Testis (tissue), 2 donors: ENCODE measurements at regions not wholly inside any gene's neighbourhood (a gene's known extent, or its start where the extent isn't known, plus 50 kb on each side); places are given as distances from the start of the nearest gene placed in this dataset.
"Not testable (repeated sequence)": the region's sequence is repeated elsewhere in the genome, so short reads cannot be mapped to it uniquely, and the experiment has no call there.

Experiments
- DNase-seq: peaks from one replicate; pipeline ENCODE4 v3.0.0-alpha.2; 2019
- H3K27ac ChIP-seq, 2 donors: fragments of 200-600 bp; sonication (generic); one replicate each; pipeline ENCODE4 v1.5.1; 2019
- H3K27me3 ChIP-seq: fragments of 200-600 bp; sonication (generic); one replicate; pipeline ENCODE4 v1.5.1; 2019
- H3K36me3 ChIP-seq: fragments of 200-600 bp; sonication (generic); one replicate; pipeline ENCODE4 v1.5.1; 2017; ENCODE audit warnings: low read depth; ENCODE audit errors: missing control alignments
- H3K4me1 ChIP-seq: fragments of 200-600 bp; sonication (generic); one replicate; pipeline ENCODE4 v1.5.1; 2019
- H3K4me3 ChIP-seq, 2 donors: fragments of 200-600 bp; sonication (generic); one replicate each; pipeline ENCODE4 v1.5.1; 2017 to 2019
- H3K9me3 ChIP-seq: fragments of 200-600 bp; sonication (generic); one replicate; pipeline ENCODE4 v1.5.1; 2017
- POLR2A ChIP-seq: fragments of 450-650 bp; IDR thresholded peaks from one replicate; pipeline ENCODE4 v1.6.1; 2017; ENCODE audit warnings: antibody characterized with exemption, mild to moderate bottlenecking, moderate library complexity
- WGBS, 2 donors: methylation state at CpG; one replicate each; pipeline ENCODE4 v1.1.5; 2018; 5-methylcytosine and 5-hydroxymethylcytosine counted together
- intact Hi-C: fragments of 100-400 bp; cut with DNase I; formaldehyde crosslinking; loops from one replicate; pipeline ENCODE4 v1.15.1; 2023; ENCODE audit warnings: low total_unique reads
- TF ChIP-seq, protein P1 (sequence below), 3 experiments: fragments of 450-650 bp in 2 of 3; fragments of 200-600 bp in 1 of 3; sonication (generic) in 1 of 3; IDR thresholded peaks; one replicate each; pipeline ENCODE4 v1.5.1; 2016 to 2019; ENCODE audit warnings: antibody characterized with exemption in 3 of 3, mild to moderate bottlenecking in 2 of 3, moderate library complexity in 1 of 3

DNA sequence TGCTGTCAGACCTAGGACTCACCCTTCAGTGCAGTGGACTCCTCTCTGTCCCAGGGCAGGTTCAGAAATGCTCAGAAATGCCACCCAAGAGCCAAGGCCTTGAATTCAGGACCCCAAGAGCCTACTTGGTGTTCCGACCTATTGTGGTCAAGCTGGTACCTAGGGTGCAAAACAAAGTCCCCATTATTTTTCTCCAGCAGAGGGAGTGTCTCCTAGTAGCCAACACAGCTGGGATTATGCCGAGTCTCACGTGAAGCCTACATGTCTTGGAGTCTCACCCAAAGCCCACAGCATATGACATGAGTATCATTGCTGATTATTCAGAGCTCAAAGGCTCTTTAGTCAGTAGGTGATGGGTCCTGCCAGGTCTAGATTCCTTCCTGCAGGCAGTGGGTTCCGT, 671.1 kb upstream of the SPRY2 start:
- 93 to 96% methylated on average over 4 of the region's 4 CpGs for WGBS, 2 donors

DNA sequence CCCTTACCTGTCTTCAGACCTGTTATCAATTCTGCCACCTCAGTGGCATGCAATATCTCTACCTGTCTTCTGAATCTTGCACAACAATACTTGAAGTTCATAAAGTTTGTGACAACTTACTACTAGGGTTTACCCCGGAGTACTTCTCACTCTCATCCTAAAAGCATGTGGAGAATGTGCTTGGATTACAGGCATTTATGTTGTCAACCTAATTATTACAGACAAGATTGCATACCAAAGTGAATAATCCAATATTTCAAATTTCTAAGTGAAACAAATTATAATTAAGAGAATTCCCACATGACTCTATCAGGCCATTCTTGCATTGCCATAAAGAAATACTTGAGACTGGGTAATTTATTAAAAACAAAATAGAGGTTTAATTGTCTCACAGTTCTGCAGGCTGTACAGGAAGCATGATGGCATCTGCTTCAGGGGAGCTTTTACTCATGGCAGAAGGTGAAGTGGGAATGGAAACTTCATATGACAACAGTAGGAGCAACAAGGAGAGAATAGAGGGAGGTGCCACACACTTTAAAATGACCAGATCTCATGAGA, 661.0 kb upstream of the SPRY2 start:
- no peak for DNase-seq
- Histone ChIP-seq H3K4me1 (no peaks in the 10 kb centered on the region), H3K27ac (no peak overlapping the region), H3K36me3 (no peaks in the 10 kb centered on the region), H3K9me3 (no peaks in the 10 kb centered on the region), H3K27me3 (no peaks in the 10 kb centered on the region), H3K4me3 (no peak overlapping the region)
- intact Hi-C loops = no loop called here
- TF ChIP-seq POLR2A = no peak
- TF ChIP-seq, protein P1, sequence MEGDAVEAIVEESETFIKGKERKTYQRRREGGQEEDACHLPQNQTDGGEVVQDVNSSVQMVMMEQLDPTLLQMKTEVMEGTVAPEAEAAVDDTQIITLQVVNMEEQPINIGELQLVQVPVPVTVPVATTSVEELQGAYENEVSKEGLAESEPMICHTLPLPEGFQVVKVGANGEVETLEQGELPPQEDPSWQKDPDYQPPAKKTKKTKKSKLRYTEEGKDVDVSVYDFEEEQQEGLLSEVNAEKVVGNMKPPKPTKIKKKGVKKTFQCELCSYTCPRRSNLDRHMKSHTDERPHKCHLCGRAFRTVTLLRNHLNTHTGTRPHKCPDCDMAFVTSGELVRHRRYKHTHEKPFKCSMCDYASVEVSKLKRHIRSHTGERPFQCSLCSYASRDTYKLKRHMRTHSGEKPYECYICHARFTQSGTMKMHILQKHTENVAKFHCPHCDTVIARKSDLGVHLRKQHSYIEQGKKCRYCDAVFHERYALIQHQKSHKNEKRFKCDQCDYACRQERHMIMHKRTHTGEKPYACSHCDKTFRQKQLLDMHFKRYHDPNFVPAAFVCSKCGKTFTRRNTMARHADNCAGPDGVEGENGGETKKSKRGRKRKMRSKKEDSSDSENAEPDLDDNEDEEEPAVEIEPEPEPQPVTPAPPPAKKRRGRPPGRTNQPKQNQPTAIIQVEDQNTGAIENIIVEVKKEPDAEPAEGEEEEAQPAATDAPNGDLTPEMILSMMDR (IDR thresholded peaks at IDR 0.05) = no peak
- WGBS, 2 donors = 52 to 69% methylated on average over 1 of the region's 1 CpG

More for the DNA sequence above, 671.1 kb upstream of the SPRY2 start:
- intact Hi-C loops = no loop called here
- no peak overlapping the region for H3K4me3 ChIP-seq
- no peak for TF ChIP-seq POLR2A
- TF ChIP-seq, protein P1 (IDR thresholded peaks at IDR 0.05) = no peak
- H3K27me3 ChIP-seq = no peaks in the 10 kb centered on the region
- H3K9me3 ChIP-seq = no peaks in the 10 kb centered on the region
- no peak overlapping the region for H3K27ac ChIP-seq
- H3K4me1 ChIP-seq = no peaks in the 10 kb centered on the region
- DNase-seq = no peak
- H3K36me3 ChIP-seq = no peaks in the 10 kb centered on the region

DNA sequence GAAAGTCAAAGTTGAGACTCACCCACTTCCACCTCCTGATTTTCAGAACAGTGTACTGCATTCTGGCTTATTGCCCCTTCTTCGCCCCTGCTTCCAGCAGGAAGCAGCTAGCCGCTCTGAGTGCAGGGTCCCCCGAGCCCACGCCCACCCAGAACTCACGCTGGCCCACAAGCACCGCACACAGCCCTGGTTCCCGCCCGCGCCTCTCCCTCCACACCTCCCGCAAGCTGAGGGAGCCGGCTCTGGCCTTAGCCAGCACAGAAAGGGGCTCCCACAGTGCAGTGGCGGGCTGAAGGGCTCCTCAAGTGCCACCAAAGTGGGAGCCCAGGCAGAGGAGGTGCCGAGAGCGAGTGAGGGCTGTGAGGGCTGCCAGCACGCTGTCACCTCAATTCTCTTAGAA, 657.7 kb upstream of the SPRY2 start:
- 80 to 86% methylated on average over 14 to 15 of the region's 15 CpGs for WGBS, 2 donors
- H3K9me3 ChIP-seq, H3K4me1 ChIP-seq, H3K27ac ChIP-seq, H3K4me3 ChIP-seq, intact Hi-C loops, H3K36me3 ChIP-seq, DNase-seq, H3K27me3 ChIP-seq: not testable (repeated sequence)

DNA sequence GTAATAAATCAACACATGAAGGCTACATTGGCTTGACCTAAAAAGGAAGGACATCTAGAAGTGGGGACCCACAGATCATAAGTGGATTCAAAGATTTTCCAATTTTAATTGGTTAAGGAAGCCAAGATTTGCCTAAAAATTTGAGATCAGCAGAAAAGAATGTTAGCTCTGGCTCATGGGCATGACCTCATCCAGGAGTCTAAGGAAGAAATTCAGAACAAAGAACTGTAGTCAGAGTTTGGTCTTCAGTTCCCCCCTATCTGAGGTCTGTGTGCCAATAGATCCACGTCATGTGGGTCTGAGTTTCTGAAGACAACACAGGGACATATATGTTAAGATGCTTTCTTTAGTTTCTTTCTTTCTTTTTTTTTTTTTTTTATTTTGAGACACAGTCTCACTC, 648.8 kb upstream of the SPRY2 start:
- intact Hi-C loops = no loop called here

DNA sequence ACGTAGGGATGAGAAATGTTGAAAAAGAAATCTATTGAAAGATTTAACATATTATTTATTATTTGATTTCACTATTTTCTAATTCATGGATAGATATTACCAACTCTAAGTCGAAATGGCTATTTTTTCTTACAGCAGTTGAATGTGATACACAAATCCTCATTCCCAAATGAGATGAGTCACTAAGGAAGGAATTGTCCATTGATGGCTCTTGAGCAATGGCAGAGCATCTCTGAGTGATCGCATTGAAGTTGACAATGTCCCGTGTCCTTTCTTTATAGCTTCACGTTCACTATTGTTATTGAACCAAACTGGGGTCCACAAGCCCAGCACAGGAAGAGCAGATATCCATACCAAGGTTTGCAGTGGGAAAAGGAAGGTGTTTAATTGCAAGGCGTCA, 648.3 kb upstream of the SPRY2 start:
- 74 to 82% methylated on average over 6 of the region's 6 CpGs for WGBS, 2 donors
- no peak overlapping the region for H3K27ac ChIP-seq
- no peak overlapping the region for H3K4me3 ChIP-seq
- no peak for DNase-seq
- intact Hi-C loops = no loop called here
- H3K36me3 ChIP-seq = no peaks in the 10 kb centered on the region
- H3K9me3 ChIP-seq = no peaks in the 10 kb centered on the region
- no peaks in the 10 kb centered on the region for H3K4me1 ChIP-seq
- TF ChIP-seq, protein P1 (IDR thresholded peaks at IDR 0.05) = no peak
- H3K27me3 ChIP-seq = no peaks in the 10 kb centered on the region

More for the DNA sequence above, 648.8 kb upstream of the SPRY2 start:
- no peaks in the 10 kb centered on the region for H3K4me1 ChIP-seq
- H3K9me3 ChIP-seq = no peaks in the 10 kb centered on the region
- no peaks in the 10 kb centered on the region for H3K36me3 ChIP-seq
- H3K27me3 ChIP-seq = no peaks in the 10 kb centered on the region
- no peak for TF ChIP-seq POLR2A
- TF ChIP-seq, protein P1 (IDR thresholded peaks at IDR 0.05) = no peak
- 77 to 80% methylated on average over 1 of the region's 1 CpG for WGBS, 2 donors
- no peak for DNase-seq
- H3K27ac ChIP-seq = no peak overlapping the region
- no peak overlapping the region for H3K4me3 ChIP-seq
